Spinal cord (tissue), 9 donors: ENCODE measurements at regions not wholly inside any gene's neighbourhood (a gene's known extent, or its start where the extent isn't known, plus 50 kb on each side); places are given as distances from the start of the nearest gene placed in this dataset.

Experiments used
- DNase-seq, 6 donors: peaks; one replicate each; pipeline versions ENCODE4 v3.0.0 to v3.0.0-alpha.2; 2013 to 2015; ENCODE audit warnings: low spot score in 6 of 6, low read depth in 4 of 6
- H3K27ac ChIP-seq: one replicate; pipeline ENCODE4 v1.5.1; 2013; ENCODE audit warnings: low read depth, low read length, control low read depth
- H3K27me3 ChIP-seq: one replicate; pipeline ENCODE4 v1.6.1; 2013; ENCODE audit warnings: low read length; ENCODE audit not compliant: control insufficient read depth, insufficient read depth
- H3K36me3 ChIP-seq: one replicate; pipeline ENCODE4 v1.6.1; 2013; ENCODE audit warnings: low read length; ENCODE audit not compliant: control insufficient read depth, insufficient read depth
- H3K4me1 ChIP-seq: one replicate; pipeline ENCODE4 v1.6.1; 2013; ENCODE audit warnings: low read length; ENCODE audit not compliant: control insufficient read depth, insufficient read depth
- H3K4me3 ChIP-seq: one replicate; pipeline ENCODE4 v1.5.1; 2013; ENCODE audit warnings: low read depth, low read length, control low read depth
- H3K9me3 ChIP-seq: one replicate; pipeline ENCODE4 v1.6.1; 2013; ENCODE audit warnings: low read length; ENCODE audit not compliant: control insufficient read depth, insufficient read depth
- WGBS: methylation state at CpG from one replicate; pipeline ENCODE4 v1.1.5; 2013; ENCODE audit warnings: missing lambda C conversion rate; ENCODE audit not compliant: insufficient coverage; 5-methylcytosine and 5-hydroxymethylcytosine counted together
- donor health status: healthy.

DNA sequence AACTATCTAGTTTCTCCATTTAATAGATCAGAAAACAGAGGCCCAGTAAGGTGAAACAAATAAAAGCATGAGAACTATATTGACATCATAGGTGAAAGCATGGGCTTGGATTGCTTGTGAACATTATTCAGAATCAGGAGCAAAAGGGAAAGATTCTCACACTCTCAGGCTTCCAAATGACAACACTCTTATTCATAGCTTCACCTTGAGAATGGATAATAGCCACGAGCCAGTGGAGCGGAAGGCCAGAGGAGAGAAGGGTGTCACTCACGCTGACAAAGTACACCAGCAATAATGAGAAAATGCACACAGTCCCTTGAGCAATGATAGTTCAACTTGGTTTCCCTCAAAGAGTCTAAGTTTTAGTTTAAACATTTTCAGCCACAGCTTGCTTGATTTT is 339.0 kb downstream of the TPBG start:
- Histone ChIP-seq H3K4me1 (no peaks in the 10 kb centered on the region), H3K4me3 (no peak overlapping the region), H3K27ac (no peak overlapping the region), H3K27me3 (no peaks in the 10 kb centered on the region), H3K36me3 (no peaks in the 10 kb centered on the region), H3K9me3 (peaks cover 6% of the 10 kb centered on the region)
- whole genome bisulfite sequencing = no CpG with 5 or more reads among the region's 3 CpGs
- DNase-seq = peak in 1 of 6 donors; percentile 44

DNA sequence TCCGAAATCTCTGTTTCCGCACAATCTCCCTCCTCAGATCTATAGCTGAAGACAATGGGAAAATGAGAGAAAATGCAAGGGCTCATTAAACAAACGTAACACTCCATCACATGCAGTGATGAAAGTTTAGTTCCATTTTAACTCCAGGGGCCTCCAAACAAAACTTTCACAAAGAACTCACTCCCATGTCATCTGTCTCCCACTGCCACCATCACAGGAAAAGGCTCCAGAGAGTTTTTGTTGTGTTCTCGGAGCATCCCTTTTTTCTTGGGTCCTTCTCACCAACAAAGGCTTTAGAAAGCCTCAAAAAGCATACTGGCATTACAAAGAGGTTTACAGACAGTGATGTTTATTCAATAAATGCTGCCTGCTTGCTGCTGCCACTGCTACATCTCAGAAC is 339.6 kb downstream of the TPBG start:
- Histone ChIP-seq H3K9me3 (peaks cover 6% of the 10 kb centered on the region), H3K4me1 (no peaks in the 10 kb centered on the region), H3K27me3 (no peaks in the 10 kb centered on the region), H3K36me3 (no peaks in the 10 kb centered on the region), H3K4me3 (no peak overlapping the region), H3K27ac (no peak overlapping the region)
- 40% methylated on average over 1 of the region's 4 CpGs for WGBS
- no peak for DNase-seq

DNA sequence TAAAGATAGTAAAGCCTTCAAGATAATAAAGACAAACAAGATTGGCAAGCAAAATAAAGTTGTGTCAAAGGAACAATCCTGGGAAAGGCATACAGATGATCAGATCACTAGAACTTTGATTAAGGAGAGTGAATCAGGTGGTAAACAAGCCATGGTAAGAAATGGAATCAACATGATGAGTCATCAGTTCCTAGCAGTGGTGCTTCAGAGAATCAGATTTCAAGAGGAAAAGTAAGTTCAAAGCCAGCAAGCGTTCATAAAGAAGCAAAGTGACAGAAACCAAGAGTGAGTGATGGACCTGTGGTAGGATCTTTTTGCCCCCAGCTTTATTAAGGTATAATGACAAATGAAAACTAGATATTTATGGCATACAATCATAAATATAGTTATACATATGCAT is 340.4 kb downstream of the TPBG start:
- Histone ChIP-seq H3K36me3 (no peaks in the 10 kb centered on the region), H3K4me1 (no peaks in the 10 kb centered on the region), H3K27me3 (no peaks in the 10 kb centered on the region), H3K27ac (no peak overlapping the region), H3K9me3 (peaks cover 6% of the 10 kb centered on the region), H3K4me3 (no peak overlapping the region)
- no peak for DNase-seq
- WGBS = no CpG with 5 or more reads among the region's 1 CpG

DNA sequence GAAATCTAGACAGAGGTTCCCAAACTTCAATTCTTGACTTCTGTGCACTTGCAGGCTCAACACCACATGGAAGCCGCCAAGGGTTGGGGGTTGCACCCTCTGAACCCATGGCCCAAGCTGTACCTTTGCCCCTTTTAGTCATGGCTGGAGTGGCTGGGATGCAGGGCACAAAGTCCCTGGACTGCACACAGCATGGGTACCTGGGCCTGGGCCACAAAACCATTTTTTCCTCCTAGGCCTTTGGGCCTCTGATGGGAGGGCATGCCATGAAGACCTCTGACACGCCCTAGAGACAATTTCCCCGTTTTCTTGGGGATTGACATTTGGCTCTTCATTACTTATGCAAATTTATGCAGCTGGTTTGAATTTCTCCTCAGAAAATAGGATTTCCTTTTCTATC is 342.0 kb downstream of the TPBG start:
- Histone ChIP-seq H3K9me3 (peaks cover 6% of the 10 kb centered on the region), H3K27ac (no peak overlapping the region), H3K27me3 (no peaks in the 10 kb centered on the region), H3K4me3 (no peak overlapping the region), H3K36me3 (no peaks in the 10 kb centered on the region), H3K4me1 (no peaks in the 10 kb centered on the region)
- 91% methylated on average over 2 of the region's 3 CpGs for WGBS
- DNase-seq = no peak

DNA sequence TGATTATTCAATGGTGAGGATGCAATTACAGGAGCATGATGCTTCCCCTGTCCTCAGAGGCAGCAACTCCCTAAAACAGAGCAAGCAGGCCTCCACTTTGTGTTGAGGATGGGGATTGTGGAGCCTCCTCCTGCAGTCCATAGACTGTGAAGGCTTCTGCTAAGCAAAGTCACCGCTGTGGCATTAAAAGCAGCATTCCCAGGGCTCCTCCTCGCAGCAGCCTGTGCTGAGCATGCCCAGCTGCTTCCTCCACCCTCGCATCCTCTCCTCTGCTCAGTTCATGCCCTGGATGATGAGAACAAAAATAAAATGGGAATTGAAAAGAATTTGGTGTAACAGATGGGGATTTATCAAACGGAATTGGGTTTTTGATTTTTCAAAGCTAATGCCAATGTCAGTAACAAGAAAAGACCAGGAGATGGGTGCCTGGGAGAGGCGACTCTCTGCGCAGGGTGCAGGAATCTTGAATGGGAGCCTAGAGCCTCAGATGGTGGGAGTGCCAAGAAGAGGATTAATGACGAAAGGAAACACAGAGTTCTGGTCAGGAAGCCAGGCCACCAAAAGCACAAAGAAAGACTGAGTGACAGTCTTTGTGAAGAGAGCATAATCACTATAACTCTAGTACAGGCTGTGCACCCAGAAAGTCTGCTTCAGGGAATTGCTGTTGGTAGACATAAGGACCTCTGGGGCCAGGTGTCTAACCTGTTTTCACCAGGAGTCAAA is 347.6 kb downstream of the TPBG start:
- no peak overlapping the region for H3K27ac ChIP-seq
- no peaks in the 10 kb centered on the region for H3K27me3 ChIP-seq
- no peaks in the 10 kb centered on the region for H3K4me1 ChIP-seq
- H3K4me3 ChIP-seq = no peak overlapping the region
- DNase-seq = peak in 2 of 6 donors; percentile 38 to 61
- WGBS = 53% methylated on average over 5 of the region's 7 CpGs
- H3K9me3 ChIP-seq = no peaks in the 10 kb centered on the region
- H3K36me3 ChIP-seq = no peaks in the 10 kb centered on the region

DNA sequence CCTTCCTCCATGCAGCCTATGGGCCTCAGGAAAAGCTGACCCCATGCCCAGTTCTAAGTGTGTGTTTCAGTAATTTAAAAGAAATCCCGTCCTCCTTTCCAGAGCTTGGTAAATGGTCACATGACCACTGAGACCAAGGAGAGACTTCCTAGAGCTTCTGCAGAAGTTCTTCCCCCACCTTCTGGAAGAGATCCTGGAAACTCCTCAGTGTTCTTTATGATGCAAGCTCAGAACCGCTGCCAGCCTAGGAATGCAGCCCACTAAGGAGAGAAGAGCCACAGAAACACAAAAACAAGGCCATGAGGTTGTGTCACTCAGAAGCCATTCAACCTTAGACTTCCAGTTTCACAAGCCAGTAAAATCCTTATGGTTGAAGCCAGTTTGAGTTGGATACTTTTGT is 348.4 kb downstream of the TPBG start:
- no peaks in the 10 kb centered on the region for H3K4me1 ChIP-seq
- H3K9me3 ChIP-seq = no peaks in the 10 kb centered on the region
- DNase-seq = peak in 1 of 6 donors; percentile 70
- no peaks in the 10 kb centered on the region for H3K36me3 ChIP-seq
- H3K27me3 ChIP-seq = no peaks in the 10 kb centered on the region
- no peak overlapping the region for H3K4me3 ChIP-seq
- WGBS = 50% methylated on average over 1 of the region's 2 CpGs
- H3K27ac ChIP-seq = no peak overlapping the region

DNA sequence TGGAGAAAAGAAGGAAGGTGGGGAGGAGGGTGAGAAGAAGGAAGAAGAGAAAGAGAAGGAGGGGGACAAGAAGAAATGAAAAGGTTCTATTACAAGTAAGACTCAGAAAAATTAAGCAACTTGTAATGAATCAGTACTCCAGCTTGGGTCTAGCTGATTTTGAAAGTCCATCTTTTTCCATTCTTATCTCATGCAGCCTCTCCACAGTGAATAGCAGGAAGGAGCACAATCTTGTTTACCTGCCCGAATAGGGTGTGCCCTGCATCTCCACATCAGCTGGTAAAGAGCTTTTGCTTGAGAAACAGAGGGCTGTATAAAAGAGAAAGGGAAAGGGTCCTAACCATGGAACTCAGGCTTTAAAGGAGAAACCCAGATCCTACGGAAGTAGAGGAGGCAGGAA is 348.8 kb downstream of the TPBG start:
- DNase-seq = no peak
- Histone ChIP-seq H3K4me1 (no peaks in the 10 kb centered on the region), H3K27me3 (no peaks in the 10 kb centered on the region), H3K9me3 (no peaks in the 10 kb centered on the region), H3K4me3 (no peak overlapping the region), H3K36me3 (no peaks in the 10 kb centered on the region), H3K27ac (no peak overlapping the region)
- WGBS = 88% methylated on average over 2 of the region's 2 CpGs

DNA sequence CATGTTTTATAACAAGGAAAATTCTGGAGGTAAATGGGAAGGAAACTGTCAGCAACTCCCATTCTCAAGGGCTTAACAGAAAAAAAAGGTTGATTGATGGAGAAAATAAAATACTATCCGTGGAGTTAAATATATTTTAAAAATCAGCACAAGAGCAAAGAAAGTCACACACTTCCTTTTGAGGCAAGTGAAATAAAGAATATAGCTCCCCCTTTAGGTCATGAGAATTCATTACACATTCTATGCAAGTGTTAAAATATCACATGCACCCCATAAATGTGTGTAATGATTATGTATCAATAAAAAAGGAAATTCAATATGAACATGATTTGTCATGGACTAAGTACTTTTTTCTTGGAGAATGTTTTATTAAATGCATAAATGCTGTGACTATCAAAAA is 349.2 kb downstream of the TPBG start:
- Histone ChIP-seq H3K9me3 (no peaks in the 10 kb centered on the region), H3K4me1 (no peaks in the 10 kb centered on the region), H3K36me3 (no peaks in the 10 kb centered on the region), H3K27ac (no peak overlapping the region), H3K4me3 (no peak overlapping the region), H3K27me3 (no peaks in the 10 kb centered on the region)
- no peak for DNase-seq
- WGBS = no CpG with 5 or more reads among the region's 1 CpG

DNA sequence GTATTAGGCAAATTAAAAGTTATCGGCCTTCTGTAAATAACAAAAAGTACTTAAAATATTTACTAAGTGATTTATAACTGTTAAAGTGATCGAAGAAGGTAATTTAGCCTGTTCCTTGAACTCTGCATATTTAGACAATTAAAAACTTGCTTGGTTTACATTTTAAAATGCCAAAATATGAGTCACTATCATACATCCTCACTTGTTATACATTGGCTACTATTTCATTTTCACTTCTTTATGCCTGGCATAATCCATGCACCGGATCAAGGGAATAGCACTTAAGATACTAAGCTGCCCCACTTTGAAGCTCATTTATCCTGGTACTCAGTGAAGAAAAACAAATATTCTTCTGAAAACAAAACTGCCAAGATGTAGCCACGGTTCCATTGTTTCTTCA is 344.6 kb downstream of the UBE3D start:
- Histone ChIP-seq H3K27ac (no peak overlapping the region), H3K27me3 (no peaks in the 10 kb centered on the region), H3K4me1 (no peaks in the 10 kb centered on the region), H3K9me3 (no peaks in the 10 kb centered on the region), H3K4me3 (no peak overlapping the region), H3K36me3 (no peaks in the 10 kb centered on the region)
- no peak for DNase-seq
- 88% methylated on average over 2 of the region's 4 CpGs for WGBS

DNA sequence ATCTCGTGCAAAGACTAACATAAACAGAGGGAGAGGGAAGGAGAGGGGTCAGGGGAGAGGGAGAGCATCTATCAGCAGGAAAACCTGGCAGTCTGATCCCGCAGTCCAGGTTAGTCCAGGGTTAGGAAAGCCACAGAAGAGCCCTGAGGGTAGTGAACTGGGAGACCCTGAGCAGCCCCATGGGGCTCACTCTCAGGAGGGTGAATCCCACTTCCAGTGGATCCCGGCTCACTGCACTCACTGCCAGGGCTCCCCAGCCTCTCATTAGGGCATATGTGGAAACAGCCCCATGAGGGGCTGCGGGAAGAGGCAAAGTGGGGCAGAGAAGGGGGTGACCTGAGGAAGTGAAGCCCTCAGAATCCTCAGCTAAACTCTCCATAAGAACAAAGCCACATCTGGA is 329.9 kb downstream of the UBE3D start:
- Histone ChIP-seq H3K4me1 (no peaks in the 10 kb centered on the region), H3K27me3 (no peaks in the 10 kb centered on the region), H3K27ac (no peak overlapping the region), H3K36me3 (no peaks in the 10 kb centered on the region), H3K4me3 (no peak overlapping the region), H3K9me3 (no peaks in the 10 kb centered on the region)
- DNase-seq = no peak
- 100% methylated on average over 1 of the region's 4 CpGs for WGBS
